NCI-H1436 (cell line): ENCODE measurements at regions not wholly inside any gene's neighbourhood (a gene's known extent, or its start where the extent isn't known, plus 50 kb on each side); places are given as distances from the start of the nearest gene placed in this dataset.
"Not testable (repeated sequence)": the region's sequence is repeated elsewhere in the genome, so short reads cannot be mapped to it uniquely, and the experiment has no call there.

Source experiments
- DNase-seq: peaks from one replicate; lab custom pipeline; 2025; lab: John Stamatoyannopoulos, UW

- DNase-seq, result no peak
These were observed 321.4 kb downstream of the FGFR2 start for GRCh38 chr10:121276822-121277221.

- not testable (repeated sequence) for DNase-seq
These were observed 319.9 kb downstream of the FGFR2 start for GRCh38 chr10:121278386-121278785.

GRCh38 chr10:121281576-121281975 is 316.7 kb downstream of the FGFR2 start:
- DNase-seq, result no peak

DNA sequence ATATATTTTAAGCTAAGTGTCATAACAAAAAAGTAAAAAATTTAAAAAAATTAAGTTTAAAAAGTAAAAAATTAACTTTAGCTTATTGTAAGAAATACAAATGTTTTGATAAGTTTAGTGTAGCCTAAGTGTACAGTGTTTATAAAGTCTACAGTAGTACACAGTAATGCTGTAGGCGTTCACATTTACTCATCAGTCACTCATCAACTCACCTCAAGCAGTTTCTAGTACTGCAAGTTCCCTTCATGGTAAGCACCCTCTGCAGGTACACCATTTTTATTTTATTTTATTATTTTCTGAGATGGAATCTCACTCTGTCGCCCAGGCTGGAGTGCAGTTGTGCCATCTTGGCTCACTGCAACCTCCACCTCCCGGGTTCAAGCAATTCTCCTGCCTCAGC is 316.0 kb downstream of the FGFR2 start:
- DNase-seq, result no peak

DNA sequence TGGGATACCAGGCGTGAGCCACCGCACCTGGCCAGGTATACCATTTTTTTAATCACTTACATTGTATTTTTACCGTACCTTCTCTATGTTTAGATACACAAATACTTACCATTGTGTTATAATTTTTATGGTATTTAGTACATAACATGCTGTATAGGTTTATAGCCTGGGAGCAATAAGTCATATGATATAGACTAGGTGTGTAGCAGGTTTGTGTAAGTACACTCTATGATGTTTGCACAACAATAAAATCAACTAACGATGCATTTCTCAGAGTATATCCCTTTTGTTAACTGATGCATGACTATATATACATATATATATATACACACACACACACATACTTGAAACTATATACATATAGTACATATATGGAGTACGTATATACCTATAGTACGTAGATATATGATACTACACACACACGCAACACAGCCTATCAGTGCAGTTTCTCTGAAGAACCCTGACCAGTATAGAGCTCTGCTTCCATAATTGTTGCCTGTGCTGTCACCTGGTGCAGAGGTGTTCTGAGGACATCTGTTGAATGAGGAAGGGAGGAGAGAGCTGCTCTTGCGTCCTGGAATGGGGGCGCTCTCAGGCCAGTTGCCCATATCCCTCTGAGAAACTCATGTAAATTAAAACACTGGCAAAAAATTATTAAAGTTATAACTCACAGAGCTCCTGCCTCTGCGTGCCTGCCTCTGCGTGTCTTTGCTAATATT is 315.3 kb downstream of the FGFR2 start:
- DNase-seq, result no peak

- no peak for DNase-seq
These were observed 313.3 kb downstream of the FGFR2 start for GRCh38 chr10:121284936-121285335.

DNA sequence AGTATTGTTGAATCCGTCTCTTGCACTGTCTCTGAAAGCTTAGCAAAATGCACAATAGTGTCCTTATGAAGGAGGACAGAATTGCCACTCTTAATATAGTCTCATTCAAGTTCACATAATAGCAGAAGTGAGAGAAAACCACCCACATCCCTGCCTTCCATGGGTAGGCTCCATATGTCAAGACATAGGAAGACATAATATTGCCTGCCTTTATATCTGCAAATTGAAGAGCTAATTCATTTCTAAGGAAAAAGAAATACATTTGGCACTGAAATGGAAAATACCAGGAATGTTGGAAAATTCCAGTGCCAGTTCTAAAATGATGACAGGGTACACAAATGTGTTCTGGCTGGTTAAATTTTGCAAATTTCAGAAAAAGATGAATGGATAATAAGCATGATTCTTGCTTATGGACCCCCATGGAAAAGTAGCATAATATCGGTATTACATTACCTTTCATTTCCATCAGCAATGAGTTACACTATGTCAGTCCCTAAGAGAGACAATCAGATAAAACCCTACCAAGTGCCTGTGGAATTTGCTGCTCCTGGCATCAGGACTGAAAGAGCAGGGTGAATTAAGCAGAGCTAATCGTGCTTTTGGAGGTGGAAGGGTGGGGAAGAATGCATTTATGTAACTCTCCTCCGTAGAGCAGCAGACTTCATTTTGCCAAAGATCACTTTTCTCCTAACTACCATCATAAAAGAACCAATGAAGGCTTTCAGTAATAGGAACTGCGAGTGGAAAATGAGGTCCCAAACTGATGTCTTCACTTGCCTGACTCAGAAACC is 312.6 kb downstream of the FGFR2 start:
- no peak for DNase-seq

DNA sequence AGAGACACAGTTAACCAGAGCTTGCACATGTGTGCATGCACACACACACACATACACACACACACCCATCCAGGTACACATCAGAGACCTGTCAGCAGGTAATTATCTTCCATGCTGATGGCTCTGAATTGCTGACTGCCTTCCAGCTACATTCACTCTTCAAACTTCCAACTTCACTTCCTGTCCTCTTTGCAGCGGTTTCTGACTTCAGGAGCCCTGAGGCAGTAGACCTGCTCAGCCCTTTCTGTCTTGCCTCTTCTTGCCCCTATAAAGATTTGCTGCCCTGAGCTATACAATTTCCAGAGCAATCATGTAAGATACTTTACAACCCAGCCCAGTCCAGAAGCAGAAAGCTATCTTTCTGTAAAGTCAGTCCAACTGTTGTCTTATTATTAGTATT is 310.2 kb downstream of the FGFR2 start:
- no peak for DNase-seq

- no peak for DNase-seq
These were observed 309.2 kb downstream of the FGFR2 start for GRCh38 chr10:121288864-121289661.

DNA sequence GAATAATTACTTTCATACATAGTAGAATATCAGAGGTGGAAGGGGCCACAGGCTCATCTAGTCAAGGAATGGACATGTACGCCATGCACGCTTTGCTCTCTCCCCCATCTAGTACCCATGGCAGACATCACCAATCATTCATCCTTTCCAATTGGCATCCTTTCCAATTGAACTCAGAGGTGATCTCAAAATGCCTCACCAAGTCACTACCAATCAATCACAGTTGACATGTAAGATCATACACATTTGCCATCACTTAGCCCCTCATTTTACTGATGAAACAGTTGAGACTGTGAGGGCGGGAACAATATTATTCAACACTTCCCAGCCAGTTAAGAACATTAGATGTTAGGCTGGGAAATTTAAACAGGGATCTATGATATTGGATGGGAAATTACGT is 308.4 kb downstream of the FGFR2 start:
- no peak for DNase-seq

DNA sequence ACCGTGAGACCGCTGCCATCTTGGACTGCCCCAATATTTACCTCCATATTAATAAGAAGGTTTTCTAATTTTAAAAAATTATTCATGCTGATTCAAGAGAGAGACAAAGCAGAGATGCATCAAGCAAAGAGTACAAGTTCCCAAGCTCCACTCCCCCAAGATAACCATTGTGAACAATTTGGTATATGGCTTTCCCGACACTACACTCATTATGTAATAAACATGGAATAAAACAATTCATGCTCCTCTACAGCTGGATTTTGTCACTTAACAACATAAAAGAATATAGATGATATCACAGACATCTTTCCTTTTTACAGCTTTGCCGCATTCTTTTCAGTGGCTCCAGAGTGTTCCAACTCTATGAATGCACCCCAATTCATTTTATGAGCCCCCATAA is 307.6 kb downstream of the FGFR2 start:
- DNase-seq, result no peak

DNA sequence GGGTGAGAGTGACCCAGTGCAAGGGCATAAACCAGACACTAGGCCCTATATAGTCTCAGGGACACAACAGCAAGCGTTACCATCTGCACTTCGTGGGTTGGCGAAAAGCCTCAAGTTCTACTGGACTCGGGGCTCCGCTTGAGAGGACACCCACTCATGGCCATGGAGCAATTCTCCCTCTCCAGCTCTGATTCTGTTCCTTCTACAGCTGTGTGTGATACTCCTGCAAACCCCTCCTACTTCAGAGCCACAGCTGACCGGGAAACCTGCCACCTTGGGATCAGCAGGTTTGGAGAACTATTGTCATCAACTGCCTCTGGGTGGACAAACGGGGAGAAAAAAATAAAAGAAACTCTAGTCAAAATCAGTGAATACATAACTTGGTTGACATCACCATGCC is 306.9 kb downstream of the FGFR2 start:
- DNase-seq, result no peak

DNA sequence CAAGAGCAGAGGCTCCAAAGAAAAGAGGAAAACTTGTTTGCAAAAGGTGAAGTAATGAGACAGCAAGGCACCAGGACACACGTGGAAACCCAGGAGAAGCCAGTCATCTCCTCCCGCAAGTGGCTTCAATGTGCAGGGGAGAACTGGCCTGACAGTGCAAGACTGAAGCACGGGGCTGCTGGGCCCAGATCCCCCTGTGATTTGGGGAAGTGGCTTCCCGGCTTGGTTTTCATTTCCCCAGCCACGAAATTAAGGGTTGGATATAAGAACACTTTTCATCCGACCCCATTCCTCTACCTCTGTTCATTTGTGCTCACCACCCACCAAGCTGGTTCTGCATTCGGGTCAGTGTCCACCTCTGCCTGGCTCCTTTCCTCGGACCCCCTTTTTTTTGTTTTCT is 306.4 kb downstream of the FGFR2 start:
- DNase-seq, result no peak

- no peak for DNase-seq
These were observed 305.9 kb downstream of the FGFR2 start for GRCh38 chr10:121292321-121292720.

- no peak for DNase-seq
These were observed 305.1 kb downstream of the FGFR2 start for GRCh38 chr10:121293110-121293509.

DNA sequence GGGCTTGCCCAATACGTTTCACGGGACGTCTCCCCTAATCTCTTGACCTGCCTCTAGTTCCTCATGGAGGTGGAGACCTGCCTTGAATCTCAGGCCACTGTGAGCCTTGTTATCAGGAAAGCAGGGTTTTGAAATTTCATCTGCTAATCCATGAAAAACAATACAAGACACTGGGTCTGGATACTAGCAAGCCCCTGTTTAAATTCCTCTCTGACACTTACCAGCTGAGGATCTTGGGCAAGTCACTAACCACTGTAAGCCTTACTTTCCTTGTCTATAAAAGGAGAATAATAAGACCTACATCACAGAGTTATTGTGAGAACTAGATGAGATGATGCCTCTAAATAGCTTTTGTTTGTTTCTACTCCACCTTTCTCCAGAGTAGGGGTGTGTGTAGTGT is 303.6 kb downstream of the FGFR2 start:
- no peak for DNase-seq

- DNase-seq, result no peak
These were observed 301.9 kb downstream of the FGFR2 start for GRCh38 chr10:121296378-121296777.

- no peak for DNase-seq
These were observed 301.2 kb downstream of the FGFR2 start for GRCh38 chr10:121296881-121297585.

- DNase-seq, result no peak
These were observed 297.5 kb downstream of the FGFR2 start for GRCh38 chr10:121300723-121301122.

DNA sequence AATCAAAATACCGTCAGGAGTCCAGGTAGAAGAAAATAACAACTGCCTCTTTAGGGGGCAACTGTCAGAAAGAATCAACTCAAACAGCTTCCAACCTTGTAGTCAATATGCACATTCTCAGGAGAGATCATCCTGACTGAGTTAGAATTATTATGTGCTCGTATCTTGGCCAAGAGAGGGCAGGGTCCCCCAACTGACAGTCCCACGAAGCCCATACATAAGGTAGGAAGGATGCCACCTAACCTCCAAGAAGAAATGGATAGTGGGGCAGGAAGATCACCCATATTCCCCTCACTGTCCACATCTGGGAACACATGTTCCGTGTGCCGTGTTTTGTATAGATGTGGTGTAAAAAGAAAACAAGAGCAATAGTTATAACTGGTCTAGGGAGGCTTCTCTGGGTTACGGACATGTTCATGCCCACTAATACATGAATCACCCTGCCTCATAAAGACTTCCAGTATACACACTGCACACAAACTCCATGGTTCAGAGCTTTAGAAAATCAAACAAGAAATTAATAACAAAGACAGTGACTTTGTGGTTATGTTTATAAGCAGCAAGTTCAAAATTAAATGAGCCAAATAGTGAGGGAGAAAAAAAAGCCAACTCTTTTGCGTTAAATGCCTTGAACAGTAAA is 295.6 kb downstream of the FGFR2 start:
- DNase-seq, result no peak

DNA sequence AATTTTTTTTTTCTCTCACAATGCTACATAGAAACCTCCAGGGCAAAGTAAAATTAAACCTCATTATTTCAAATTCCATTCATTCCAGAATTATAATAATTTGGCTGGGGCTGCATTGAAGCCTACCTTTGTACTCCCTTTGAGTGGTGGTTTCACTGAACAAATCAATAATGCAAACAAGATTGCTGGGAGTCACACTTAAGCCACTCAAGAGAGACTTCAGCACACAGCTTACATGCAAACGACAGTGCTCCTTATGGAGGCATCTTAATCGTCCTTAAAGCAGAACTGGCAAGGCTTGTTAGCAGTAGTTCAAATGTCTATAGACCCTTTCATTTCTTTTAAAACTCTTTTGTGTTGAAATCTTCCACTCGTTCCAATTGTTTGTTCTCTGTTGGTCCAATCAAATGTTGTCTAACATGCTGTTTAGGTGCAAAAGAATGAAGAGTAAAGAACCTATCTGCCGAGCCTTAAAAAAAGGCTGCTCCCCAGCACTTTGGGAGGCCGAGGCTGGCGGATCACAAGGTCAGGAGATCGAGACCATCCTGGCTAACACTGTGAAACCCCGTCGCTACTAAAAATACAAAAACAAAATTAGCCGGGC is 294.9 kb downstream of the FGFR2 start:
- no peak for DNase-seq
